ENCODE measurements at regions not wholly inside any gene's neighbourhood (a gene's known extent, or its start where the extent isn't known, plus 50 kb on each side); places are given as distances from the start of the nearest gene placed in this dataset.
A peak's percentile ranks its signal among the peaks of the same experiment; 100 is the strongest.

- H3K27ac Mint-ChIP-seq, result no peak overlapping the region
- no peaks in the 10 kb centered on the region for H4K20me1 ChIP-seq (replicated peaks; ENCODE audit: insufficient read depth)
- no peak overlapping the region for H3K4me3 ChIP-seq
- no peaks in the 10 kb centered on the region for H3K79me2 ChIP-seq (replicated peaks; ENCODE audit: insufficient read depth)
- TF ChIP-seq STAT1 (IDR thresholded peaks at IDR 0.05; ENCODE audit: unreplicated experiment), result no peak
- TF ChIP-seq EZH2phosphoT487 (IDR thresholded peaks at IDR 0.05; ENCODE audit: unreplicated experiment), result no peak
- TF ChIP-seq ZNF114 (CRISPR knock-in tag; IDR thresholded peaks at IDR 0.05), result no peak
- no peak for TF ChIP-seq EZH2 (IDR thresholded peaks at IDR 0.05; ENCODE audit: low read depth, unreplicated experiment)
- no peak for TF ChIP-seq CREB1 (CRISPR knock-in tag; IDR thresholded peaks at IDR 0.05; ENCODE audit: low read depth)
- no peak for TF ChIP-seq REST (IDR thresholded peaks at IDR 0.05; ENCODE audit: unreplicated experiment)
- H3K27me3 Mint-ChIP-seq (ENCODE audit: insufficient read depth, low read depth, poor library complexity), result peaks cover 2% of the 10 kb centered on the region
- no peak overlapping the region for H3K27ac ChIP-seq (ENCODE audit: low read depth)
- no peak overlapping the region for H3K4me2 ChIP-seq
- H3K36me3 ChIP-seq (ENCODE audit: insufficient read depth), result no peaks in the 10 kb centered on the region
- H2AFZ ChIP-seq, result no peak overlapping the region
- H3K36me3 Mint-ChIP-seq (ENCODE audit: low read depth), result no peaks in the 10 kb centered on the region
- ATAC-seq (no peak), DNase-seq (ENCODE audit: low spot score) (no peak)
- H3K9me2 ChIP-seq (ENCODE audit: insufficient read depth), result peaks cover 22% of the 10 kb centered on the region
- no peaks in the 10 kb centered on the region for H3K27me3 ChIP-seq (ENCODE audit: insufficient read depth)
- H3K4me3 Mint-ChIP-seq, result no peak overlapping the region
- H3K9me3 Mint-ChIP-seq, result no peaks in the 10 kb centered on the region; the same call in 1 of the 3 replicates
- H3F3A ChIP-seq (replicated peaks; ENCODE audit: low read depth), result no peaks in the 10 kb centered on the region
- no peaks in the 10 kb centered on the region for H3K4me1 ChIP-seq (ENCODE audit: insufficient read depth)
- 0 out of 3 replicates have a peak, but pooled peaks cover 2% of the 10 kb centered on the region for H3K4me1 Mint-ChIP-seq
Measured at GRCh38 chr4:83828601-83829000, 292.7 kb downstream of the GPAT3 start.

- H4K20me1 ChIP-seq (replicated peaks; ENCODE audit: insufficient read depth), result no peaks in the 10 kb centered on the region
- H2AFZ ChIP-seq, result peak overlapping the region; percentile 92
- H3K27ac Mint-ChIP-seq, result no peak overlapping the region
- 0 out of 2 replicates have a peak, but pooled peaks cover 7% of the 10 kb centered on the region for H3K36me3 ChIP-seq (ENCODE audit: insufficient read depth)
- peaks cover 5% of the 10 kb centered on the region; the same call in 1 of the 2 replicates for H3K9me2 ChIP-seq (ENCODE audit: insufficient read depth)
- no peak overlapping the region for H3K4me2 ChIP-seq
- H3F3A ChIP-seq (replicated peaks; ENCODE audit: low read depth), result no peaks in the 10 kb centered on the region
- ATAC-seq (no peak), DNase-seq (ENCODE audit: low spot score) (no peak)
- H3K9me3 Mint-ChIP-seq, result peaks cover 9% of the 10 kb centered on the region; the same call in 2 of the 3 replicates
- H3K4me3 ChIP-seq, result no peak overlapping the region
- TF ChIP-seq POLR2AphosphoS5 (IDR thresholded peaks at IDR 0.05; ENCODE audit: low read depth), result no peak
- TF ChIP-seq EZH2 (IDR thresholded peaks at IDR 0.05; ENCODE audit: low read depth, unreplicated experiment), result no peak
- no peak for TF ChIP-seq ZNF331 (CRISPR knock-in tag; IDR thresholded peaks at IDR 0.05; ENCODE audit: low read depth)
- no peaks in the 10 kb centered on the region for H3K79me2 ChIP-seq (replicated peaks; ENCODE audit: insufficient read depth)
- H3K27me3 ChIP-seq (ENCODE audit: insufficient read depth), result no peaks in the 10 kb centered on the region
- H3K27me3 Mint-ChIP-seq (ENCODE audit: insufficient read depth, low read depth, poor library complexity), result peaks cover 3% of the 10 kb centered on the region
- H3K36me3 Mint-ChIP-seq (ENCODE audit: low read depth), result peaks cover 3% of the 10 kb centered on the region; the same call in 1 of the 3 replicates
- H3K4me1 ChIP-seq (ENCODE audit: insufficient read depth), result peaks cover 4% of the 10 kb centered on the region; the same call in 1 of the 2 replicates
- H3K4me3 Mint-ChIP-seq, result no peak overlapping the region
- H3K4me1 Mint-ChIP-seq, result peaks cover 8% of the 10 kb centered on the region
- no peak overlapping the region for H3K27ac ChIP-seq (ENCODE audit: low read depth)
Measured at GRCh38 chr4:83821493-83821892, 285.6 kb downstream of the GPAT3 start.

Data from GM23338 (cell line).